Karpas-422 (cell line): ENCODE measurements at regions not wholly inside any gene's neighbourhood (a gene's known extent, or its start where the extent isn't known, plus 50 kb on each side); places are given as distances from the start of the nearest gene placed in this dataset.

Experiments
- DNase-seq: peaks from one replicate; pipeline ENCODE4 v3.0.0-alpha.2; 2015
- H2AFZ ChIP-seq: fragments of 200-600 bp; sonication (generic); 2 replicates; pipeline ENCODE4 v1.6.1; 2014; ENCODE audit warnings: antibody characterized with exemption, low read length, mixed read lengths
- H3K27ac ChIP-seq: fragments of 200-600 bp; sonication (generic); 2 replicates; pipeline ENCODE4 v1.5.1; 2014; ENCODE audit warnings: mild to moderate bottlenecking, low read length, moderate library complexity
- H3K27me3 ChIP-seq: fragments of 200-600 bp; sonication (generic); 2 replicates; pipeline ENCODE4 v1.6.1; 2014; ENCODE audit warnings: low read length, mixed read lengths
- H3K36me3 ChIP-seq: fragments of 200-600 bp; sonication (generic); 2 replicates; pipeline ENCODE4 v1.6.1; 2014; ENCODE audit warnings: low read length, mixed read lengths; ENCODE audit not compliant: insufficient read depth
- H3K4me1 ChIP-seq: fragments of 200-600 bp; sonication (generic); 2 replicates; pipeline ENCODE4 v1.6.1; 2014; ENCODE audit warnings: mild to moderate bottlenecking, low read length, mixed read lengths
- H3K4me2 ChIP-seq: fragments of 200-600 bp; sonication (generic); 2 replicates; pipeline ENCODE4 v1.6.1; 2014; ENCODE audit warnings: low read length, low read depth, mild to moderate bottlenecking; ENCODE audit not compliant: poor library complexity, severe bottlenecking
- H3K4me3 ChIP-seq: fragments of 200-600 bp; sonication (generic); 2 replicates; pipeline ENCODE4 v1.5.1; 2014; ENCODE audit warnings: mild to moderate bottlenecking, antibody characterized with exemption, low read length, mixed read lengths
- H3K79me2 ChIP-seq: fragments of 200-600 bp; sonication (generic); 2 replicates; pipeline ENCODE4 v1.6.1; 2014; ENCODE audit warnings: mild to moderate bottlenecking, low read length, mixed read lengths
- H3K9ac ChIP-seq: fragments of 200-600 bp; sonication (generic); 2 replicates; pipeline ENCODE4 v1.6.0; 2014; ENCODE audit warnings: low read length
- H3K9me2 ChIP-seq: fragments of 200-600 bp; sonication (generic), shearing (Covaris generic); replicated peaks from 2 replicates; pipeline ENCODE4 v1.6.0; 2014; ENCODE audit warnings: mild to moderate bottlenecking, low read length, moderate library complexity; ENCODE audit not compliant: insufficient read depth
- H3K9me3 ChIP-seq: fragments of 300-700, 200-600 bp; sonication (generic); 2 replicates; pipeline ENCODE4 v1.6.1; 2014; ENCODE audit warnings: low read length, mixed read lengths
- H4K20me1 ChIP-seq: fragments of 200-600 bp; sonication (generic); 2 replicates; pipeline ENCODE4 v1.6.1; 2014; ENCODE audit warnings: mild to moderate bottlenecking, antibody characterized with exemption, low read length, low read depth; ENCODE audit not compliant: insufficient read depth

DNA sequence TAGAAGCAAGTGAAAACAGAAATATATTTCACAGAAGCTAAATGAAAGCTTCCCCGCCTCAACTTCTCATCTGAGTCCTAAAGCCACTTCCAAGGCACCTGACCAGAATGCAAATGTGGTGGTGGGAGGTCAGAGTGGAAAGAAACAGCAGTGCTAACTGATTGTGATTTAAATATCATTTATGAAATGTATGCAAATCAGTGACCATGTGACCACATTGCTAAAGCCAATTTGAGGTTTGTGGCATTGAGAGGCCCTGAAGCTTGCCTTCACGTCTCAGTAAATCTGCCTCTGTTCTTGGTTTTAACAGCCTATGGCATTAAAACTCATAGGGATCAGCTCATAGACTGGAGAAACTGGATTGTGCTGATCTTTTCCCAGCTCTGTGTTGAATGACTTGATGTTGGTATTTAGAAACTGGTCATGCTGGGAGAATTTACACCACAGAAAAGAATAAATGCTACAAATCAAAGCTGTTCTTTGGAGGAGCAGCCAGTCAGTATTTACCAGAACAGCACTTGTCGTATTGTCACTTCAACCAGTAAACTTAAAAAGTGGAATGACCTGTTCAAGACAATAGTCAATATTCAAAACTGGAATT lies 481.4 kb upstream of the ALCAM start:
- no peak overlapping the region for H3K4me2 ChIP-seq
- no peaks in the 10 kb centered on the region for H3K27me3 ChIP-seq
- no peak overlapping the region for H3K27ac ChIP-seq
- no peaks in the 10 kb centered on the region for H3K9me3 ChIP-seq
- H2AFZ ChIP-seq, result no peak overlapping the region
- no peak for DNase-seq
- no peaks in the 10 kb centered on the region for H3K36me3 ChIP-seq
- H3K9me2 ChIP-seq, result no peaks in the 10 kb centered on the region
- no peaks in the 10 kb centered on the region for H3K79me2 ChIP-seq
- H3K9ac ChIP-seq, result no peak overlapping the region
- no peaks in the 10 kb centered on the region for H4K20me1 ChIP-seq
- no peak overlapping the region for H3K4me3 ChIP-seq
- H3K4me1 ChIP-seq, result no peaks in the 10 kb centered on the region

DNA sequence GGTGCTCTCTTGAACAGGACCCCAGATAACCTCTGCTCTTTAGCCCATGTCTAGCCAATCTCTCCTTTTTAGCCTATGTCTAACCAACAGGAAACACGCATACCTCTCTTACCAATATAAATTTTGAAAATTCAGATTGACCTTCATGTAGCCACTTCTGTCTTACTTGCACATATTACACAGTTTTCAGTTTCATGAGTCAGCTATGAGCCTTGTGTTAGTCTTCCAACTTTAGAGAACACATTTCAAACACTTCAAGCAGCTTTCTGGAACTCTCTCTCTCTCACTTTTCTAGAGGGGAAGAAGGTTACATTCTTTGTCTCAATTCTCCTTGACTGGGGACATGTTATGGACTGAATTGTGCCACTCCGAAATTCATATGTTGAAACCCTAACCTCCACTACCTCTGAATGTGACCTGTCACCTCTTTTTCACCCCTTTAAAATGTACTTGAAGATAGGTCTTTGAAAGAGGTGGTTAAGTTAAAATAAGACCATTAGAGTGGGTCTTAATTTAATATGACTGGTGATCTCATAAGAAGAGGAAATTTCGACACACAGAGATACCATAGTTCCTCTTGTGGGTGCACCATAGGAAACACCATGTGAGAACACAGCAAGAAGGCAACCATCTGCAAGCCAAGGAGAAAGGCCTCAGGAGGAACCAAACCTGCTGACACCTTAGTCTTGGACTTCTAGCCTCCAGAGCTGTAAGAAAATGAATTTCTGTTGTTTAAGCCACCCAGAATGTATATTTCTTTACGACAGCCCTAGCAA lies 480.3 kb upstream of the ALCAM start:
- no peaks in the 10 kb centered on the region for H3K79me2 ChIP-seq
- H3K36me3 ChIP-seq, result no peaks in the 10 kb centered on the region
- no peak overlapping the region for H2AFZ ChIP-seq
- H4K20me1 ChIP-seq, result no peaks in the 10 kb centered on the region
- no peaks in the 10 kb centered on the region for H3K27me3 ChIP-seq
- H3K9me2 ChIP-seq, result no peaks in the 10 kb centered on the region
- no peak overlapping the region for H3K9ac ChIP-seq
- no peaks in the 10 kb centered on the region for H3K4me1 ChIP-seq
- no peak overlapping the region for H3K4me3 ChIP-seq
- no peak overlapping the region for H3K27ac ChIP-seq
- H3K9me3 ChIP-seq, result no peaks in the 10 kb centered on the region
- no peak for DNase-seq
- no peak overlapping the region for H3K4me2 ChIP-seq

DNA sequence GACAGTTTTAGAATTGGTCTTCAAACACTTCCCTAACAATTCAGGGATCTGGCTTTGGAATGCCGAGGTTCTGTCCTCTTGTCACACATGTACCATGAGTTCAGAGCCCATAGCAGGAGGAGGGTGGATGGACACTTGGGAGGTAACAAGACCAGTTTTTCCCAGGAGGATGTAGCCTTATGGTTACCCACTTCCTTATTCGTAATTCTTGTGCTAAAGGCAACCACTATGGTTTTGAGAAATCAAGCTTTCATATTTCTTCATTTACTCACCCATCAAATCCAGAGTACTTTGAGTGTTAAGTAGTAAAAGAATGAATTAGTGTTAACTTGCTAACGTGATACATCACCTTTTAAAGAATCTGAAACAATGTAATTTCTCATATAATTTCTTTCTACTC lies 479.6 kb upstream of the ALCAM start:
- H3K4me2 ChIP-seq, result no peak overlapping the region
- no peaks in the 10 kb centered on the region for H3K79me2 ChIP-seq
- H3K9me3 ChIP-seq, result no peaks in the 10 kb centered on the region
- no peak overlapping the region for H3K4me3 ChIP-seq
- H3K27ac ChIP-seq, result no peak overlapping the region
- H3K9me2 ChIP-seq, result no peaks in the 10 kb centered on the region
- no peak for DNase-seq
- H3K4me1 ChIP-seq, result no peaks in the 10 kb centered on the region
- H3K27me3 ChIP-seq, result no peaks in the 10 kb centered on the region
- H3K9ac ChIP-seq, result no peak overlapping the region
- H2AFZ ChIP-seq, result no peak overlapping the region
- no peaks in the 10 kb centered on the region for H3K36me3 ChIP-seq
- H4K20me1 ChIP-seq, result no peaks in the 10 kb centered on the region

DNA sequence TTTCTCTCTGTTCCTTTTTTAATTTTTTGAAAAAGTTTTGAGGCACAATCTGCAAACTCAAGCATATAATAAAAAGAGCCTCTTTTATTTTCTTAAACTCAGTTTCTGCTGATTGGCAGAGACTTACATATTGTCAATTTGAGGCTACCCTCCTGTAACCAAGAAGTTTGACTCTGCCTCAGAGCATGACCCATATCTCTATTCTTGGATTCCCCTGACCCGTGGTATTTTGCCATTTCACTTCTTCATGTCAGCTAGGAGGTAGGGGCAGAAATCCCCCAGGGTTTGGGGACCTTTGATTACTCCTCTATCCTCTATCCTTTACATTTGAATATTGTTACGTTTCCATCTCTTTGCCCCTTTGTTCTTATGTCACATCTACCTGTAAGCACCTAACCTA lies 479.1 kb upstream of the ALCAM start:
- Histone ChIP-seq H3K4me3 (no peak overlapping the region), H3K9me2 (no peaks in the 10 kb centered on the region), H3K79me2 (no peaks in the 10 kb centered on the region), H3K36me3 (no peaks in the 10 kb centered on the region), H3K27me3 (no peaks in the 10 kb centered on the region), H4K20me1 (no peaks in the 10 kb centered on the region), H3K4me2 (no peak overlapping the region), H3K4me1 (no peaks in the 10 kb centered on the region), H3K27ac (no peak overlapping the region), H2AFZ (no peak overlapping the region), H3K9ac (no peak overlapping the region), H3K9me3 (no peaks in the 10 kb centered on the region)
- no peak for DNase-seq

DNA sequence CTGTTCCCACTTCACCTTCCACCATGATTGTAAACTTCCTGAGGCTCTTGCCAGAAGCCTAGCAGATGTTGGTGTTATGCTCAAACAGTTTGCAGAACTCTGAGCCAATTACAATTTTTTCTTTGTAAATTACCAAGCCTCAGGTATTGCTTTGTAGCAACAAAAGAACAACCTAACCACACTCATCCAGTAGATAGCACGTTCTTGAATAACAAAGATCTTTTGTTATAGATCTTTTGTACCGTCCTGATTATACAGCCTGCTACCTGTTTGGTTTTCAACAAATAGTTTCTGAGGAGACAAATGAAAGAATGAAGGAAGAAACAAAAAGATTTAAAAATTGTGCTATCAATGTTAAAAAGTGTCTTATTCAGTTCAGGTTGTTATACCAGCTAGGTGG lies 474.7 kb upstream of the ALCAM start:
- Histone ChIP-seq H3K27ac (no peak overlapping the region), H3K27me3 (no peaks in the 10 kb centered on the region), H3K9me3 (no peaks in the 10 kb centered on the region), H4K20me1 (no peaks in the 10 kb centered on the region), H3K9ac (no peak overlapping the region), H3K36me3 (no peaks in the 10 kb centered on the region), H3K4me3 (no peak overlapping the region), H2AFZ (no peak overlapping the region), H3K4me1 (no peaks in the 10 kb centered on the region), H3K9me2 (no peaks in the 10 kb centered on the region; the same call in 1 of the 2 replicates), H3K79me2 (no peaks in the 10 kb centered on the region), H3K4me2 (no peak overlapping the region)
- no peak for DNase-seq

DNA sequence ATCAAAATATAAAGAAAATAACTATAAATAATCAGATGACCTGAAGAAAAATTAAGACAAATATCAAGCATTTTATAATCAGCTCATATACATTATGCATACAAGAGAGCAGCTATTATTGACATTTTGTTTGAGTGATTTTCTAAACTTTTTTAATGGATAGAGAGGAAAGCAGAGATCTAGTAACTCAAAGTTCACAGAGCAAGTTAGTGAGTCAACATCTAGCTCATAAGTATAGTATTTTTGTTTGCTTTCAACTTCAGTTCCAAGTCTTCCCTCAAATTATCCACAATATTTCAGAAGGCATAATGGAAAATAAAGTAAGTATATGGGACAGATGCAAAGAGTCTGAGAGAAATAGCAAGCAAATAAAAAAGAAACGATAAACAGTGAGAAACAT lies 470.1 kb upstream of the ALCAM start:
- Histone ChIP-seq H3K4me2 (no peak overlapping the region), H4K20me1 (no peaks in the 10 kb centered on the region)

DNA sequence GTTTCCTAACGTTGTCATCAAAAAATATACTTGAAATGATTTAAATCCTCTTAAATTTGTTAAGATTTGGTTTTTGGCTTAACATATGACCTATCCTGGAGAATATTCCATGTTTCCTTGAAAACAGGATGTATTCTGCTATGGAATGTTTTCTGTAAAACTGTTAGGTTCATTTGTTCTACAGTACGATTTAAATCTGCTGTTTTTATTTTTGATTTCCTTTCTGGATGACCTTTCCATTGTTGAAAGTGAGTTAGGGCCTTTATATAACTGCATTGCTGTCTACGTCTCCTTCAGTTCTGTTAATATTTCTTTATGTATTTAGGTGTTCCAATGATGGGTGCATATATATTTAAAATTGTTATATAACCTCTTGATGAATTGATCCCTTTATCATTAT lies 465.3 kb upstream of the ALCAM start:
- Histone ChIP-seq H3K4me2 (no peak overlapping the region), H3K9me3 (peaks cover 5% of the 10 kb centered on the region; the same call in 1 of the 2 replicates), H3K4me3 (no peak overlapping the region), H3K4me1 (no peaks in the 10 kb centered on the region), H3K9me2 (no peaks in the 10 kb centered on the region), H3K9ac (no peak overlapping the region), H3K27ac (no peak overlapping the region), H3K27me3 (no peaks in the 10 kb centered on the region), H4K20me1 (no peaks in the 10 kb centered on the region), H3K79me2 (no peaks in the 10 kb centered on the region), H3K36me3 (no peaks in the 10 kb centered on the region), H2AFZ (no peak overlapping the region)
- no peak for DNase-seq

More for the DNA sequence above, 470.1 kb upstream of the ALCAM start:
- H2AFZ ChIP-seq, result no peak overlapping the region
- H3K27me3 ChIP-seq, result no peaks in the 10 kb centered on the region
- DNase-seq, result no peak
- H3K36me3 ChIP-seq, result no peaks in the 10 kb centered on the region
- no peaks in the 10 kb centered on the region for H3K4me1 ChIP-seq
- no peak overlapping the region for H3K4me3 ChIP-seq
- no peaks in the 10 kb centered on the region for H3K9me3 ChIP-seq
- H3K9ac ChIP-seq, result no peak overlapping the region
- no peaks in the 10 kb centered on the region; the same call in 1 of the 2 replicates for H3K9me2 ChIP-seq
- H3K27ac ChIP-seq, result no peak overlapping the region
- no peaks in the 10 kb centered on the region for H3K79me2 ChIP-seq

DNA sequence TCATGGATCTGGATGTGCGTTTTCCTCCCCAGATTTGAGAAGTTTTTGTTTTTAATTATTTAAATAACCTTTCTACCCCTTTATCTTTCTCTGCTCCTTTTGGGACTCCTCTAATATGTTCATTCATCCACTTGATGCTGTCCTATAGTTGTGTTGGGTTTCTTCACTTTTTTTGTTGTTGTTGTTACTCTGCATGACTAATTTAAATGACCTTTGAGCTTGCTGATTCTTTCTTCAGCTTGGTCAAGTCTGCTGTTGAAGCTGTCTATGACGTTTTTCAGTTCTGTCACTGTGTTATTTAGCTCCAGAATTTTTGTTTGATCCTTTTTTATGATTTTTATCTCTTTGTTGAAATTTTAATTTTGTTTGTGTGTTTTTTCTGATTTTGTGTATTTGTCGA lies 463.6 kb upstream of the ALCAM start:
- Histone ChIP-seq H4K20me1 (no peaks in the 10 kb centered on the region), H3K9me3 (peaks cover 5% of the 10 kb centered on the region; the same call in 1 of the 2 replicates), H3K4me2 (no peak overlapping the region), H3K36me3 (no peaks in the 10 kb centered on the region), H3K79me2 (no peaks in the 10 kb centered on the region), H3K27me3 (no peaks in the 10 kb centered on the region), H3K4me3 (no peak overlapping the region), H3K9me2 (no peaks in the 10 kb centered on the region), H3K27ac (no peak overlapping the region), H2AFZ (no peak overlapping the region), H3K9ac (no peak overlapping the region), H3K4me1 (no peaks in the 10 kb centered on the region)
- DNase-seq, result no peak
